ENCODE measurements at regions not wholly inside any gene's neighbourhood (a gene's known extent, or its start where the extent isn't known, plus 50 kb on each side); places are given as distances from the start of the nearest gene placed in this dataset.

DNA sequence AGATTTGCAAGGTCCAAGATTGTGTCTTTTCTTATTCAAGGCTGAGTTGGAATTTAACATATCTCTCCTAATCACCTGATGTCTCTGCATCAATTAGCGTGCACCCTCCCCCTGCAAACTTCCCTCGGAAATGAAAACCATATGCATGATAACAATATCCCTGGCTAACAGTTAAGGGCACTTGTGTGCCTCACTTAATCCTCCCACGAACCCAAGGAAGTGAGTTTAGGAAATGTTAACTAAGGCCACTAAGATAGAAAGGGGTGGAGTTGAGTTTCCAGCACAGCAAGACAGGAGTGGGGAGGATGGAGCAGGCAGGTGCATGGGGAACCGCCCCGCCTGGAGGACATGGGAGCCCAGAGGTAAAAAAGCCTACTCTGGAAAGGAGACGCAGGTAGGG, 52.4 kb upstream of the PTMA start:
- TF ChIP-seq POLR2A (IDR thresholded peaks at IDR 0.05; ENCODE audit: low read depth) (no peak), POLR2AphosphoS5 (IDR thresholded peaks at IDR 0.05) (no peak), EP300 (IDR thresholded peaks at IDR 0.05) (no peak)
- TF ChIP-seq, protein P1, sequence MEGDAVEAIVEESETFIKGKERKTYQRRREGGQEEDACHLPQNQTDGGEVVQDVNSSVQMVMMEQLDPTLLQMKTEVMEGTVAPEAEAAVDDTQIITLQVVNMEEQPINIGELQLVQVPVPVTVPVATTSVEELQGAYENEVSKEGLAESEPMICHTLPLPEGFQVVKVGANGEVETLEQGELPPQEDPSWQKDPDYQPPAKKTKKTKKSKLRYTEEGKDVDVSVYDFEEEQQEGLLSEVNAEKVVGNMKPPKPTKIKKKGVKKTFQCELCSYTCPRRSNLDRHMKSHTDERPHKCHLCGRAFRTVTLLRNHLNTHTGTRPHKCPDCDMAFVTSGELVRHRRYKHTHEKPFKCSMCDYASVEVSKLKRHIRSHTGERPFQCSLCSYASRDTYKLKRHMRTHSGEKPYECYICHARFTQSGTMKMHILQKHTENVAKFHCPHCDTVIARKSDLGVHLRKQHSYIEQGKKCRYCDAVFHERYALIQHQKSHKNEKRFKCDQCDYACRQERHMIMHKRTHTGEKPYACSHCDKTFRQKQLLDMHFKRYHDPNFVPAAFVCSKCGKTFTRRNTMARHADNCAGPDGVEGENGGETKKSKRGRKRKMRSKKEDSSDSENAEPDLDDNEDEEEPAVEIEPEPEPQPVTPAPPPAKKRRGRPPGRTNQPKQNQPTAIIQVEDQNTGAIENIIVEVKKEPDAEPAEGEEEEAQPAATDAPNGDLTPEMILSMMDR (IDR thresholded peaks at IDR 0.05), result no peak
